HG02970 (cell line): ENCODE measurements at regions not wholly inside any gene's neighbourhood (a gene's known extent, or its start where the extent isn't known, plus 50 kb on each side); places are given as distances from the start of the nearest gene placed in this dataset.
"Not testable (repeated sequence)": the region's sequence is repeated elsewhere in the genome, so short reads cannot be mapped to it uniquely, and the experiment has no call there.

Source experiments
- ATAC-seq: cut with Tn5 transposase; IDR thresholded peaks from one replicate; pipeline ENCODE4 v1.9.1; 2021; ENCODE audit warnings: mild to moderate bottlenecking, moderate library complexity, moderate number of reproducible peaks; ENCODE audit not compliant: unreplicated experiment, low FRiP score

- no peak for ATAC-seq
Observed at GRCh38 chr13:105914291-105915036, 621.0 kb downstream of the EFNB2 start.

- ATAC-seq, result no peak
Observed at GRCh38 chr13:105908586-105908985, 626.9 kb downstream of the EFNB2 start.

GRCh38 chr13:105907319-105908019, 628.0 kb downstream of the EFNB2 start:
- ATAC-seq, result no peak

GRCh38 chr13:105906746-105907145, 628.7 kb downstream of the EFNB2 start:
- no peak for ATAC-seq

GRCh38 chr13:105904034-105904742, 631.3 kb downstream of the EFNB2 start:
- no peak for ATAC-seq

- no peak for ATAC-seq
Observed at GRCh38 chr13:105902396-105902795, 633.1 kb downstream of the EFNB2 start.

- ATAC-seq, result no peak
Observed at GRCh38 chr13:105897575-105897974, 637.9 kb downstream of the EFNB2 start.

GRCh38 chr13:105894697-105895096, 640.8 kb downstream of the EFNB2 start:
- ATAC-seq, result no peak

- ATAC-seq, result no peak
Observed at GRCh38 chr13:105890509-105890908, 645.0 kb downstream of the EFNB2 start.

- no peak for ATAC-seq
Observed at GRCh38 chr13:105878119-105878700, 657.3 kb downstream of the EFNB2 start.

- ATAC-seq, result no peak
Observed at GRCh38 chr13:105874814-105875213, 660.6 kb downstream of the EFNB2 start.

- ATAC-seq, result no peak
Observed at GRCh38 chr13:105871768-105872167, 663.7 kb downstream of the EFNB2 start.

GRCh38 chr13:105871326-105871725, 664.1 kb downstream of the EFNB2 start:
- ATAC-seq, result no peak

GRCh38 chr13:105863300-105863920, 672.1 kb downstream of the EFNB2 start:
- ATAC-seq, result no peak

GRCh38 chr13:105848494-105848893, 687.0 kb downstream of the EFNB2 start:
- ATAC-seq, result no peak

- no peak for ATAC-seq
Observed at GRCh38 chr13:105847527-105848291, 687.8 kb downstream of the EFNB2 start.

- ATAC-seq, result no peak
Observed at GRCh38 chr13:105846923-105847322, 688.5 kb downstream of the EFNB2 start.

GRCh38 chr13:105841286-105841685, 694.2 kb downstream of the EFNB2 start:
- ATAC-seq, result no peak

- no peak for ATAC-seq
Observed at GRCh38 chr13:105838231-105838630, 697.2 kb downstream of the EFNB2 start.

- ATAC-seq, result not testable (repeated sequence)
Observed at GRCh38 chr13:105837295-105837694, 698.2 kb downstream of the EFNB2 start.
